Transverse colon (tissue), 3 donors: ENCODE measurements at regions not wholly inside any gene's neighbourhood (a gene's known extent, or its start where the extent isn't known, plus 50 kb on each side); places are given as distances from the start of the nearest gene placed in this dataset.

Source experiments
- CTCF ChIP-seq, 5 experiments: fragments of 200-600 bp in 3 of 5; fragments of 450-650 bp in 2 of 5; sonication (generic) in 3 of 5; IDR thresholded peaks; 1 replicate in 2 of 5; 2 replicates in 3 of 5; pipeline ENCODE4 v1.5.1; 2016 to 2017; ENCODE audit warnings: antibody characterized with exemption in 5 of 5, inconsistent platforms in 3 of 5, mild to moderate bottlenecking in 2 of 5, moderate library complexity in 1 of 5
- EP300 ChIP-seq: sonication (generic); formaldehyde crosslinking; IDR thresholded peaks from one replicate; pipeline ENCODE4 v1.6.1; 2017; ENCODE audit warnings: antibody characterized with exemption, low read depth

- TF ChIP-seq CTCF (IDR thresholded peaks at IDR 0.05) (no peak), EP300 (no peak)
Observed at GRCh38 chr7:66576646-66577045, 52.0 kb upstream of the KCTD7 start.
